ENCODE measurements at regions not wholly inside any gene's neighbourhood (a gene's known extent, or its start where the extent isn't known, plus 50 kb on each side); places are given as distances from the start of the nearest gene placed in this dataset.

DNA sequence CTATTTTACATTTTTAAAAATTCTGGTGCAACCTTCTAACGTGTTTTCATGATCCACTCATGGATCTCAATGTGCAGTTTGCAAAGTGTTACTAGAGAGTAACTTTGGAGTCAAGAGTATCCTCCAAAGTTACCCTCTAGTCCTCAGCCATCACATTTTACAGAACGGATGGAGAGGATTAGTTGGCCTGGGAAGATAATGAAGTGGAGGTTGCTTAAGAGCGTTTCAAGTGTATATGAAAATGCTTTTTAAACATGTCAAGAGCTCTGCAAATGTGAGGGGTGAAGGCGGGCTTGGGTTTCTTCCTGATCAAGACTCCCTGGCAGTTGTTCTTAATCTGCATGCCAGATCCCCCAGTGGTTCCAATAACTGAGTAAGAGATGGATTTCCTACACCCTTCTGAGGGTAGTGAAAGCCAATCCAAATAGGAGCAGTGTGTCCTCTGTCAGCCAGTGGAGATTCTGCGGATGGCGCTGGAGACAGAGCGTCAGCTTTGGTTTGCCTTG is 299.4 kb upstream of the NPVF start:
- TF ChIP-seq, protein P1, sequence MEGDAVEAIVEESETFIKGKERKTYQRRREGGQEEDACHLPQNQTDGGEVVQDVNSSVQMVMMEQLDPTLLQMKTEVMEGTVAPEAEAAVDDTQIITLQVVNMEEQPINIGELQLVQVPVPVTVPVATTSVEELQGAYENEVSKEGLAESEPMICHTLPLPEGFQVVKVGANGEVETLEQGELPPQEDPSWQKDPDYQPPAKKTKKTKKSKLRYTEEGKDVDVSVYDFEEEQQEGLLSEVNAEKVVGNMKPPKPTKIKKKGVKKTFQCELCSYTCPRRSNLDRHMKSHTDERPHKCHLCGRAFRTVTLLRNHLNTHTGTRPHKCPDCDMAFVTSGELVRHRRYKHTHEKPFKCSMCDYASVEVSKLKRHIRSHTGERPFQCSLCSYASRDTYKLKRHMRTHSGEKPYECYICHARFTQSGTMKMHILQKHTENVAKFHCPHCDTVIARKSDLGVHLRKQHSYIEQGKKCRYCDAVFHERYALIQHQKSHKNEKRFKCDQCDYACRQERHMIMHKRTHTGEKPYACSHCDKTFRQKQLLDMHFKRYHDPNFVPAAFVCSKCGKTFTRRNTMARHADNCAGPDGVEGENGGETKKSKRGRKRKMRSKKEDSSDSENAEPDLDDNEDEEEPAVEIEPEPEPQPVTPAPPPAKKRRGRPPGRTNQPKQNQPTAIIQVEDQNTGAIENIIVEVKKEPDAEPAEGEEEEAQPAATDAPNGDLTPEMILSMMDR (IDR thresholded peaks at IDR 0.05): no peak
- no peak for TF ChIP-seq POLR2A (IDR thresholded peaks at IDR 0.05)

Data from testis (tissue), 2 donors.